GM13976 (cell line): ENCODE measurements at regions not wholly inside any gene's neighbourhood (a gene's known extent, or its start where the extent isn't known, plus 50 kb on each side); places are given as distances from the start of the nearest gene placed in this dataset.

ENCODE experiments used
- DNase-seq: peaks from one replicate; pipeline ENCODE4 v3.0.0; 2012; ENCODE audit warnings: low spot score
- in situ Hi-C: fragments of 300-500 bp; cut with MboI; formaldehyde crosslinking; loops from one replicate; pipeline ENCODE4 v1.12.0; 2022; ENCODE audit warnings: low sequenced_read_pairs, mixed read lengths, inconsistent platforms; ENCODE audit not compliant: unreplicated experiment
- TF ChIP-seq, protein P1 (sequence below): IDR thresholded peaks from 2 replicates; pipeline ENCODE4 v1.5.1; 2012; ENCODE audit warnings: borderline replicate concordance, mild to moderate bottlenecking; ENCODE audit not compliant: insufficient read depth; ENCODE audit errors: extremely low read depth, missing control alignments, control extremely low read depth

- TF ChIP-seq, protein P1, sequence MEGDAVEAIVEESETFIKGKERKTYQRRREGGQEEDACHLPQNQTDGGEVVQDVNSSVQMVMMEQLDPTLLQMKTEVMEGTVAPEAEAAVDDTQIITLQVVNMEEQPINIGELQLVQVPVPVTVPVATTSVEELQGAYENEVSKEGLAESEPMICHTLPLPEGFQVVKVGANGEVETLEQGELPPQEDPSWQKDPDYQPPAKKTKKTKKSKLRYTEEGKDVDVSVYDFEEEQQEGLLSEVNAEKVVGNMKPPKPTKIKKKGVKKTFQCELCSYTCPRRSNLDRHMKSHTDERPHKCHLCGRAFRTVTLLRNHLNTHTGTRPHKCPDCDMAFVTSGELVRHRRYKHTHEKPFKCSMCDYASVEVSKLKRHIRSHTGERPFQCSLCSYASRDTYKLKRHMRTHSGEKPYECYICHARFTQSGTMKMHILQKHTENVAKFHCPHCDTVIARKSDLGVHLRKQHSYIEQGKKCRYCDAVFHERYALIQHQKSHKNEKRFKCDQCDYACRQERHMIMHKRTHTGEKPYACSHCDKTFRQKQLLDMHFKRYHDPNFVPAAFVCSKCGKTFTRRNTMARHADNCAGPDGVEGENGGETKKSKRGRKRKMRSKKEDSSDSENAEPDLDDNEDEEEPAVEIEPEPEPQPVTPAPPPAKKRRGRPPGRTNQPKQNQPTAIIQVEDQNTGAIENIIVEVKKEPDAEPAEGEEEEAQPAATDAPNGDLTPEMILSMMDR: no peak
Observed at GRCh38 chr5:107278774-107279173, 392.0 kb downstream of the EFNA5 start.

GRCh38 chr5:107277485-107278125, 393.1 kb downstream of the EFNA5 start:
- no peak for DNase-seq
- TF ChIP-seq, protein P1: no peak
- in situ Hi-C loops: no loop called here

More at GRCh38 chr5:107278774-107279173, 392.0 kb downstream of the EFNA5 start:
- no peak for DNase-seq
- in situ Hi-C loops: no loop called here

DNA sequence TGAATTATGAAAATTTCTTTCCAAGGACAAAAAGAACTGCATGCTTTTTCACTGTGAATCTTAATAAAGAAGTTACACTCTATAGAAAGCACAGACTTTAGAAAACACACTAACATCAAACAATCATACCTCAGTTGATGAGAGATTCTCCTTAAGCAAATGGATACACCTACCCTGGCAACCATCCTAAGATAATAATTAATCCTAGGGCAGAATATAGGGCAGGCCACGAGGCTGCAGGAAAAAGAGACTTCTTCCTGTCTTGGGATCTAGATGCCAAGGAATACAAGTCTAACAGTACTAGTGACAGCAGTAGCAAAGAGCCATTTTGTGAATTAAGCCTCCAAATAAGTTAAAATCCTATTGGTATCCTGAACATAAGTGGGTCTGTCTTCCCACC, 395.4 kb downstream of the EFNA5 start:
- TF ChIP-seq, protein P1: no peak
- in situ Hi-C loops: no loop called here
- DNase-seq: no peak

- DNase-seq: no peak
- TF ChIP-seq, protein P1: no peak
- in situ Hi-C loops: no loop called here
Observed at GRCh38 chr5:107274571-107274970, 396.2 kb downstream of the EFNA5 start.

DNA sequence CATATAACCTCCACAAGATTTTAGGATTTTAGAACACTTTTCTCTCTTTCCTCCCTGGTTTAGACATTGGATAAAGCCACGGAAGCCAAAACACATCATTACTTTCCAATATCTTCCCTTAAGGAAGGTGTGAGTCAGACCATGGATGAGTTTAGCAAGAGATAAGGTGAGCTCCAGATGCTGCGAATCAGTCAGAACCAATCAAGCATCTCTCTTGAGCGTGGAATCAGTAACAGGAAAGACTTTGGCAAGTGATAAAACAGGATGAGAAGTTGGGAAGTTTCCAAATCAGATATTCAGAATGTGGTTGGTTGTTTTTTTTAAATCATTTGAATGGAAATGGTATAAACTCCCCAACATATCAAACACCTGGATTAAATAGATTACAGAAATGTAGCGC, 397.8 kb downstream of the EFNA5 start:
- in situ Hi-C loops: no loop called here
- no peak for DNase-seq
- TF ChIP-seq, protein P1: no peak

GRCh38 chr5:107272509-107272908, 398.2 kb downstream of the EFNA5 start:
- no peak for DNase-seq
- TF ChIP-seq, protein P1: no peak
- in situ Hi-C loops: no loop called here

- in situ Hi-C loops: no loop called here
- DNase-seq: no peak
- TF ChIP-seq, protein P1: no peak
Observed at GRCh38 chr5:107271682-107272350, 398.9 kb downstream of the EFNA5 start.
